HG02678 (cell line): ENCODE measurements at regions not wholly inside any gene's neighbourhood (a gene's known extent, or its start where the extent isn't known, plus 50 kb on each side); places are given as distances from the start of the nearest gene placed in this dataset.

Source experiments
- ATAC-seq: cut with Tn5 transposase; IDR thresholded peaks from one replicate; pipeline ENCODE4 v1.9.1; 2021; ENCODE audit warnings: mild to moderate bottlenecking, moderate library complexity; ENCODE audit not compliant: unreplicated experiment

GRCh38 chr4:15262396-15262795 is 165.4 kb upstream of the C1QTNF7 start:
- no peak for ATAC-seq

DNA sequence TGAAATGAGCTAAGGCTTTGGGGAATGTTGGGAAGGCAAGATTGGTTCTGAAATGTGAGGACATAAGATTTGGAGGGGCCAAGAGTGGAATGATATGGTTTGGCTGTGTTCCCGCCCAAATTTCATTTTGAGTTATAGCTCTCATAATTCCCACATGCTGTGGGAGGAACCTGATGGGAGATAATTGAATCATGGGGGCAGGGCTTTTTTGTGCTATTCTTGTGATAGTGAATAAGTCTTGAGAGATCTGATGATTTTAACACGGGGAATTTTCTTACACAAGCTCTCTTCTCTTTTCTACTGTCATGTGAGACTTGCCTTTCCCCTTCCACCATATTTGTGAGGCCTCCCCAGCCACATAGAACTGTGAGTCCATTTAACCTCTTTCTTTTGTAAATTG is 157.6 kb upstream of the C1QTNF7 start:
- no peak for ATAC-seq

- no peak for ATAC-seq
These were observed 141.8 kb upstream of the C1QTNF7 start for GRCh38 chr4:15286041-15286440.

GRCh38 chr4:15291122-15291521 is 136.7 kb upstream of the C1QTNF7 start:
- ATAC-seq: no peak

DNA sequence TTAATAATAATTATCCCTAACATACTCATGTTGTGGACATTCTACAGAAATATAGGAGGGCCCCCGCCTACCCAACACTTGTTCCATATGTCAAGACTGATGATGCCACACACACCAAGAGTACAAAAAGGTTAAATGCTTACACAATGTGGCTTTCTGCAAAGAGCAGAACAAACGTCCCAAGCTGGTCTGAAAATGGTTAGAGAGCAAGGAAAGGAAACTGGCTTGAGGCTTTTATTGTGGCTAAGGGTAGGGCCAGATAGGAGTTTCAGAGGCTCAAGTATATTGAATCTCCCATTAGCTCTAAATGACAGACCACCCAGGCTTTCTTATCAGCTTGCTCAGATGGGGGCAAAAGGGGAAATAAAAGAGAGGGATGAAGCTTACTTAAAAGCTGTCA is 134.1 kb upstream of the C1QTNF7 start:
- no peak for ATAC-seq

DNA sequence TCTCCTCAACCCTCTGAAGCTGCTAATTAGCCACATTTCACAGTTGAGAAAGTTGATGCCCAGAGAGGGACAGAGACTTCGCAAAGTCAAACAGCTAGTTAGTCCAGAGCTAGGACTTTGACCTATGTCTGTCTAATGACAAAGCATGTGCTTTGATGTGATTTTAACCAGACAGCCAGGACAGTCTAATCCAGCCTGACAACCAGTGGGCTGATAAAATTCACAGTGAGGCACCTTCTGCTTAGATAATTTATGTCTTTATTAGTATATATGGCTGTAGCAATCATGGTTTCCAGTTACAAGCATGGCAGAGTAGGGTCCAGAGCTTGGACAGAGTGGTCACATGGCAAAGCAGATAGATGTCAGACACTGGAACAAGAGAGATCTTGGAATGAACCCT is 133.6 kb upstream of the C1QTNF7 start:
- ATAC-seq: no peak

DNA sequence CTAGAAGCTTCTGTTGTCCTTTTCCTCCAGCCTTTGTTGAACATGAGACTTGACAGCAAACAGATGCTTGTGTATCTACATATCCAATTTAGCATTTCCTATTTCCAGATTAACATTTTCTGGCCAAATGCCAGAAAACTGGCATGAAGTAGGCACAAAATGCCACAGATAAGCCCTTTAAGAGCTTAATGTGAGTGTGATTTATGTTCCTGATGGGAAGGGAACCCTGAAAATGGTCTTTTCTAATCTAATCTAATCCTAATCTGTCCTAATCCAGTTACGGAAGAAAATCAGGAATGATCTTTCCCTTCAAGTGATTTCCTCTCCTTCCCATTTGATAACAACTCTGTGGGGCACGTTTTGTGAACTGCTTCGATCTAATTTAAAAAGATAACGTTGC is 133.0 kb upstream of the C1QTNF7 start:
- no peak for ATAC-seq

DNA sequence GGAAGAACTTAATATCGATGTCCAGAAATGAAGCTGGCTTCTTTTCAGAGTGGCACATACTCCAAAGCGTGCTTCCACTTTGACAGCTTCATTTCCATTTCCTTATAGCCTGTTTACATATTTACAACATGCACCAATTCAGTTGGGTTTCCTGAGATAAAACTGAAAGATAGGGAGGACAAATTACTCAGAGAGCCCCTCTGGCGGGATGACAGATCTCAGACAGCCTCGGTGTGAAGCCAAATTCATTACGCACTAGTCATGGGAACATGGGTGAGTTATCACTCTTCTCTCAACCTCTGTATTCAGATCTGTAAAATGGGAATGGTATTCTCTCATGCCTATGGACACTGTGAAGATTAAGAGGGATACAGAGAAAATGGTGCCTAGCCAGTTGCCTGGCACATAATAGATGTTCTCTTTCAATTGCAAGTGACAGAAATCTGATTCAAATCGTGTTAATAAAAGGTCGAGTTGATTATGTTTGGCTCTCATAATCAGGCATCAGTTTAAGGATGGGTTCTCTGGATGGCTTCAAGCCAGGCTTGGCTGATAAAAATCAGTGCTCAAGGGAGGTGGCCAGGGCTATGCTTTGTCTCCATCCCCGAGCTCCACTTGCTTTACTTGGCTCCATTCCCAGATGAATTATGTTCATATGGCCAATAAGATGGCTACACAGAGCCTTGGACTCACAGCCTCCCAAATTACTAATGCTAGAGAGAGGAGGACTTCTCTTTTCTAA is 132.2 kb upstream of the C1QTNF7 start:
- no peak for ATAC-seq

- ATAC-seq: no peak
These were observed 130.5 kb upstream of the C1QTNF7 start for GRCh38 chr4:15297344-15297743.

- no peak for ATAC-seq
These were observed 128.2 kb upstream of the C1QTNF7 start for GRCh38 chr4:15299627-15300026.

DNA sequence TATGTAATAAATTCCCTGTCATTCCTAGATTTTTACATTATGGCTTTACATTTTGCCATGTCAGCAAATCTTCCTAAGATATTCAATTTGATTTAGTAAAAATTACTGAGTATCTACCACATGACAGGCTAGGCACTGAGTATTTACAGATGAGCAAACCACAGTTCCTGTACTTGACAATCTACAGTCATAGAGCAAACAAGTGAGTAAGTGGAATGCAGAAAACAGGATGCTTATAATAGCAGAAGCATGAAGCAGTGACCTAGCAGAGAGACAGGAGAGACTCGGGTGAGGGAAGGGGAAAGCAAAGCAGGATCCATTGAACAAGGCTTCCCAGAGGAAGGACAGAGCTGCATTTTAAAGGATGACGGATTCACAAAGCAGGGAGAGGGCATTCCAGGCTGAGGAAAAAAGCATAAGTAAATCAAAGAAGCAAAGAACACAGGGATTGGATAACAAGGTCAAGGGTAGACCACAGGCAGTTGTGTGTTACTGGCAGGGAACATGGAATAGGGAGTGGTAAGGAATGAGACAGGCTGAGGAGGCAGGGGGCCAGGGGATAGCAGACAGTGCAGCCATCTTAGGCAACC is 124.7 kb upstream of the C1QTNF7 start:
- no peak for ATAC-seq

DNA sequence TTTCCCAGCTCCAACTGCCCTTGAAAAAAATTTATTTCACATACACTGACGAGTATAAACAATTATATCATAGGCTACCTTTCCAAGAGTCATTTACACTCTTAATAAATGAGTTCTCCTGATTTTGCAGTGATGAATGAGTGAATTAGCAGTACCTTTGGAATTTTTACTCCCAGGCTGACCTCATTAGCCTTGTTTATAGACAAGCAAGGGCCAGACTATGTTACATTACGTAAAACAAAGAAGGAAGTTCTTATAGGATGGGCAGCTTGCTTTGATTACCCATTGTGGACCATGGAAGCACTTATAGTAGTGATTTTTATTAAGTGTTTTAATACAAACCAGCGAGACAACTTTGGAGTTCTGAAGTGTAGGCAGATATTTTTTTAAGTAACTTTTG is 112.9 kb upstream of the C1QTNF7 start:
- ATAC-seq: no peak

DNA sequence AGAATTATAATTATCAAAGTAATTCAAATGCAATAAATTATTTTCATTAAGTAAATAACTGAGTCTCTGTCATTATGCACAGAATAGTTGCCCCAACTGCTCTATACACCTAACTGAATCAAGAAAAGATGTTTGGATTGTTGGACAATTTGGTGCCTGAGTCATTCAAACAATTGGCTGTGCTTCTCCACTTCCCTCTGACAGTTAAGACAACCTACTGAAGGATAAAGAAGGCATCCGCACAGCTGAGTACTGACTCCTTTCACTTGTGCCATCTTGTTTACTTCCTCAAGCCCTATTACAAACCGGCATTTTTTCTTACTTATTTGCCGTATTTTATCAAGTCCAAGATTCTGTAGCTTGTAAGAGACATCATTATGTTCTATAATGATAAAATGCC is 110.6 kb upstream of the C1QTNF7 start:
- ATAC-seq: no peak

GRCh38 chr4:15318621-15319348 is 109.0 kb upstream of the C1QTNF7 start:
- no peak for ATAC-seq

GRCh38 chr4:15320121-15320678 is 107.6 kb upstream of the C1QTNF7 start:
- ATAC-seq: no peak

DNA sequence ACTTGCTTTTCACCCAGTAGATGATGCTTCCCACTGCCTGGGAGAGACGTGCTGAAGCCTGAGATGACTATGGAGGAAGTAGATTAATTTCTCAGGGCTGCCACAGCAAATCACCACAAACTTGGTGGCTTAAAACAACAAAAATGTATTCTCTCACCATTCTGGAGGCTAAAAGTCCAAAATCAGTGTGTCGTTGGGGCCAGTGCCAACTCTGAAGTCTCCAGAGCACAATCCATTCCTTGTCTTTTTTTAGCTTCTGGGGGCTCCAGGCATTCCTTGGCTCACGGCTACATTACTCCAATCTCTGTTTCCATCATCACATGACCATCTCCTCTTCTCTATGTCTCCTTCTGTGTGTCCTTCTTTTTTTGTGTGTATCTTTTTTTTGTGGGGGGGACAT is 105.8 kb upstream of the C1QTNF7 start:
- ATAC-seq: no peak

GRCh38 chr4:15325987-15326386 is 101.8 kb upstream of the C1QTNF7 start:
- ATAC-seq: no peak

DNA sequence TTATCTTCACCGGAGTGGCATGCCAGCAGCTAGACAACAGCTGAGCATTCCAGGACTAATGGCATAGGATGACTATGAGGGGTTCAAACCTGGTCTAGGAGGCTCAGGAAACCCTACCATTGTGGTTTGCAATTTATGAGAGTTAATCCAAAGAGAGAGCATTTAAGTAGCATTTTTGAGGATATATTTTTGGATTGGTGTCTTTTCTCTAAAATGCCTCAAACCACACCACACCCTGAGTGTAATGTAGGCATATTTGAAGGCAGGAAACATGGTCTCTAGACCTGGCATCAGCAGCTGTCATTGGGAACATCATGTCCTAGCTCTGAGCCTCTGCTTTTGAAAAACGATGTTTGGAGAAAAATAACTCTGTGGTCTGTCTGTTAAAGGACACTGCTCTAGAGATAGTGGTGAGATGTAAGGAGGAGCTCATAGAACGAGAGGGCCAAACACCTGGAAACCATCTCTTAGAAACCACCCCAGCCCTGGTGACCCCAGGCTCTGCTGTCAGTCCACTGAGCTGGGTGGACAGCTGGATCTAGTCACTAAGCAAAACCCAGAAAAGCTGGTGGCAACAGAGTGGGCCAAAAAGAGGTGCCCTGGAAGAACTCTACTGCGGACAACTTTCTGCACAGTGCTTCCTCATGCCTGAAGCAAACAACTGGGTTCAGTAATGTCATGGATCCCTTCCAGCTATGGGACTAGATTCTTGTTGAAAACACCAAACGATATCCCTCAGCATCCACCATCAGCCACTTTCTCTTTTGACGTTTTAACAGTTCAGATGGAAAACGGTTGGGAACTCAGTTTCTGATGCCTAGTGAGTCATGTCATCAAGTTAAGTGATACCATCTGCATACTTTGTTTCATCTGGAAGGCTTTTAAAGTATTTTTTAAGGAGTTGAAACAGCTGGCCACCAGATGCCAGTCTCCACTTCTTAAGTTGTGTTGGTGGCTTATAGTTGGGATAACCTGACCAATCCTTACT is 100.2 kb upstream of the C1QTNF7 start:
- no peak for ATAC-seq

- no peak for ATAC-seq
These were observed 95.9 kb upstream of the C1QTNF7 start for GRCh38 chr4:15331930-15332329.

DNA sequence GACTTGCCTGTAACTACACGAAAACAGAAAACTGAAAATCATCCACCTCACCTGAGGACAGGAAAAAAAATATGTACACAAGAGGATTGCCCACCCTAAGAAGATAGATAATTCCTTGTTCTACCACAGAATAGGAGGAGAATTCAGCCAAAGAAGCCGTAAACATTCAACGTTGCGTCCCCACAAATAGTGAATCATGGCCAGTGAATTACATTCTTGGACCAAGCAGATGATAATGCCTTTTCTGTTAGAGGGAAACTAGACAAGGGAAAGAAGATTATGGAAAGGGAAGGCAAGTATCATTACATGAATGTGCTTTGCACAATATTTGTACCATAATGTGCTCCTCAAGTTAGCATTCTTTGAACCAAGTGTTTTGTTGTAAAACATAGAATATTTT is 95.5 kb upstream of the C1QTNF7 start:
- ATAC-seq: no peak
